CD4-positive, alpha-beta T cell treated with Interleukin-12 subunit alpha and Interleukin-12 subunit beta, for 1 hour (primary cell): ENCODE measurements at regions not wholly inside any gene's neighbourhood (a gene's known extent, or its start where the extent isn't known, plus 50 kb on each side); places are given as distances from the start of the nearest gene placed in this dataset.

Experiments
- DNase-seq: peaks from one replicate; pipeline ENCODE4 v3.0.0-alpha.2; 2020

- DNase-seq = no peak
Observed at GRCh38 chr4:159445692-159446091, 342.8 kb downstream of the RAPGEF2 start.

GRCh38 chr4:159446266-159446976 lies 343.5 kb downstream of the RAPGEF2 start:
- peak; percentile 24 for DNase-seq

- no peak for DNase-seq
Observed at GRCh38 chr4:159447296-159447695, 344.4 kb downstream of the RAPGEF2 start.

- DNase-seq = no peak
Observed at GRCh38 chr4:159451006-159451405, 348.1 kb downstream of the RAPGEF2 start.

- no peak for DNase-seq
Observed at GRCh38 chr4:159455675-159456237, 352.9 kb downstream of the RAPGEF2 start.

- DNase-seq = no peak
Observed at GRCh38 chr4:159460371-159460770, 357.5 kb downstream of the RAPGEF2 start.

- no peak for DNase-seq
Observed at GRCh38 chr4:159463235-159463634, 360.4 kb downstream of the RAPGEF2 start.

GRCh38 chr4:159464302-159464701 lies 361.4 kb downstream of the RAPGEF2 start:
- DNase-seq = no peak

- DNase-seq = no peak
Observed at GRCh38 chr4:159476886-159477285, 374.0 kb downstream of the RAPGEF2 start.

GRCh38 chr4:159480826-159481225 lies 377.9 kb downstream of the RAPGEF2 start:
- no peak for DNase-seq

- no peak for DNase-seq
Observed at GRCh38 chr4:159481936-159482335, 379.1 kb downstream of the RAPGEF2 start.

- DNase-seq = no peak
Observed at GRCh38 chr4:159483110-159483781, 380.4 kb downstream of the RAPGEF2 start.

GRCh38 chr4:159483782-159484741 lies 381.2 kb downstream of the RAPGEF2 start:
- no peak for DNase-seq

GRCh38 chr4:159484864-159485263 lies 382.0 kb downstream of the RAPGEF2 start:
- DNase-seq = no peak

GRCh38 chr4:159487284-159487747 lies 384.4 kb downstream of the RAPGEF2 start:
- DNase-seq = peak; percentile 27

- DNase-seq = no peak
Observed at GRCh38 chr4:159489646-159490045, 386.8 kb downstream of the RAPGEF2 start.

GRCh38 chr4:159495515-159496236 lies 392.8 kb downstream of the RAPGEF2 start:
- no peak for DNase-seq

GRCh38 chr4:159496248-159496647 lies 393.4 kb downstream of the RAPGEF2 start:
- DNase-seq = no peak

GRCh38 chr4:159497936-159498335 lies 395.1 kb downstream of the RAPGEF2 start:
- DNase-seq = no peak

- no peak for DNase-seq
Observed at GRCh38 chr4:159498446-159499115, 395.7 kb downstream of the RAPGEF2 start.

- DNase-seq = no peak
Observed at GRCh38 chr4:159500861-159501260, 398.0 kb downstream of the RAPGEF2 start.
